ENCODE measurements at regions not wholly inside any gene's neighbourhood (a gene's known extent, or its start where the extent isn't known, plus 50 kb on each side); places are given as distances from the start of the nearest gene placed in this dataset.

- no peak overlapping the region for H3K4me2 ChIP-seq (ENCODE audit: insufficient read depth in 1 of 2, low read depth in 2 of 2, low read length in 2 of 2)
- H4K20me1 ChIP-seq (replicated peaks in 1 of 2; ENCODE audit: control insufficient read depth in 1 of 2, insufficient read depth in 2 of 2, low read length in 2 of 2) = no peaks in the 10 kb centered on the region
- H3K27me3 ChIP-seq (replicated peaks in 1 of 4; ENCODE audit: control insufficient read depth in 3 of 4, extremely low read depth in 1 of 4, insufficient read depth in 3 of 4, low read length in 3 of 4) = no peaks in the 10 kb centered on the region
- no peak overlapping the region for H3K4ac ChIP-seq (replicated peaks; ENCODE audit: insufficient read length, low read depth, low read length)
- no peak overlapping the region for H4K91ac ChIP-seq (replicated peaks; ENCODE audit: insufficient read length, low read length)
- H3K23me2 ChIP-seq (ENCODE audit: low read depth, low read length) = no peaks in the 10 kb centered on the region
- no peak overlapping the region for H3K14ac ChIP-seq (ENCODE audit: insufficient read length)
- no peak overlapping the region; the same call in 1 of the 2 replicates for H4K8ac ChIP-seq (ENCODE audit: extremely low read depth, insufficient read depth, low read length)
- no peak overlapping the region for H3K9ac ChIP-seq (replicated peaks in 1 of 4; ENCODE audit: extremely low read depth in 1 of 4, low read depth in 3 of 4, low read length in 3 of 4)
- no peaks in the 10 kb centered on the region for H3K4me1 ChIP-seq (replicated peaks in 1 of 4; ENCODE audit: control insufficient read depth in 3 of 4, insufficient read depth in 4 of 4, low read length in 3 of 4)
- ChIA-PET POLR2A (ENCODE audit: partially characterized antibody) (no interaction called here), CTCF (ENCODE audit: partially characterized antibody) (interaction anchor here (4.2 kb wide), 1 partner anchor 17 kb away, joined by 25 read pairs; no protein-coding TSS in a partner anchor)
- H3K9me3 ChIP-seq (ENCODE audit: insufficient read depth in 2 of 2, low read depth in 1 of 2, low read length in 1 of 2) = no peaks in the 10 kb centered on the region
- no peak for FAIRE-seq
- H3K36me3 ChIP-seq (ENCODE audit: control insufficient read depth in 2 of 4, insufficient read depth in 4 of 4, low read length in 3 of 4) = no peaks in the 10 kb centered on the region
- no peak overlapping the region for H2BK12ac ChIP-seq (ENCODE audit: low read depth, low read length)
- no peak overlapping the region for H2BK120ac ChIP-seq (replicated peaks; ENCODE audit: low read depth, low read length)
- H2AFZ ChIP-seq (ENCODE audit: low read length) = no peak overlapping the region
- no peak overlapping the region for H3K18ac ChIP-seq (ENCODE audit: extremely low read depth, low read length)
- no peak overlapping the region for H2BK15ac ChIP-seq (ENCODE audit: low read length)
- H3K4me3 ChIP-seq (ENCODE audit: extremely low read depth in 1 of 4, insufficient read depth in 2 of 4, low read depth in 3 of 4, low read length in 4 of 4) = no peak overlapping the region
- no peak overlapping the region for H2BK5ac ChIP-seq (ENCODE audit: low read depth, low read length)
- H3K79me2 ChIP-seq (ENCODE audit: control insufficient read depth in 1 of 2, insufficient read depth in 2 of 2, low read length in 2 of 2) = no peaks in the 10 kb centered on the region
- H3K56ac ChIP-seq (replicated peaks; ENCODE audit: insufficient read length, low read depth, low read length) = no peak overlapping the region
- H2BK20ac ChIP-seq (ENCODE audit: low read length) = no peak overlapping the region
- H3K27ac ChIP-seq (ENCODE audit: low read depth, low read length) = no peak overlapping the region
- DNase-seq (ENCODE audit: low read depth in 1 of 2, low spot score in 2 of 2) = no peak
- H3K23ac ChIP-seq (ENCODE audit: insufficient read length) = no peak overlapping the region
- peaks cover 2% of the 10 kb centered on the region; the same call in 1 of the 2 replicates for H3K79me1 ChIP-seq (ENCODE audit: low read depth, low read length)
- H2AK5ac ChIP-seq (ENCODE audit: low read depth, low read length) = no peak overlapping the region
- H4K5ac ChIP-seq (ENCODE audit: insufficient read length, low read depth, low read length) = no peak overlapping the region
- TF ChIP-seq CBX5 (IDR thresholded peaks at IDR 0.05; ENCODE audit: low read depth, low read length) = no peak
- TF ChIP-seq MAFK (IDR thresholded peaks at IDR 0.05; ENCODE audit: low read depth, low read length) = no peak
- no peak for TF ChIP-seq ZNF274 (IDR thresholded peaks at IDR 0.05; ENCODE audit: borderline replicate concordance, extremely low read depth, low read length)
- TF ChIP-seq HDAC6 (IDR thresholded peaks at IDR 0.05; ENCODE audit: low read depth, low read length) = no peak
- no peak for TF ChIP-seq POLR2AphosphoS5 (IDR thresholded peaks at IDR 0.05; ENCODE audit: low read depth, low read length)
- no peak for TF ChIP-seq CEBPB (IDR thresholded peaks at IDR 0.05; ENCODE audit: low read depth, low read length)
- TF ChIP-seq TBP (IDR thresholded peaks at IDR 0.05; ENCODE audit: low read depth, low read length) = no peak
- no peak for TF ChIP-seq ATF2 (IDR thresholded peaks at IDR 0.05; ENCODE audit: low read length)
- TF ChIP-seq SUZ12 (IDR thresholded peaks at IDR 0.05; ENCODE audit: low read length) = no peak
- no peak for TF ChIP-seq CBX8 (IDR thresholded peaks at IDR 0.05; ENCODE audit: borderline replicate concordance, low read depth, low read length)
- no peak for TF ChIP-seq E2F6 (IDR thresholded peaks at IDR 0.05)
- no peak for TF ChIP-seq TAF7 (optimal IDR thresholded peaks at IDR 0.05; ENCODE audit: borderline replicate concordance, low read depth, low read length)
- no peak for TF ChIP-seq KDM4A (IDR thresholded peaks at IDR 0.05; ENCODE audit: low read depth, low read length, severe bottlenecking)
Measured at GRCh38 chr20:39248862-39249485, 286.8 kb downstream of the DHX35 start.
